ENCODE measurements at regions not wholly inside any gene's neighbourhood (a gene's known extent, or its start where the extent isn't known, plus 50 kb on each side); places are given as distances from the start of the nearest gene placed in this dataset.

- H3F3A ChIP-seq (ENCODE audit: insufficient read depth, low read length, poor library complexity, severe bottlenecking): no peaks in the 10 kb centered on the region
Observed at GRCh38 chr12:89179983-89180382, 172.3 kb downstream of the DUSP6 start.

GRCh38 chr12:89179245-89179644 is 173.1 kb downstream of the DUSP6 start:
- Histone ChIP-seq H3K9me3 (ENCODE audit: low read length) (no peaks in the 10 kb centered on the region), H3K79me2 (replicated peaks; ENCODE audit: insufficient read depth, low read length) (no peaks in the 10 kb centered on the region), H3K36me3 (ENCODE audit: insufficient read depth, low read length) (no peaks in the 10 kb centered on the region)

More at GRCh38 chr12:89179983-89180382, 172.3 kb downstream of the DUSP6 start:
- Histone ChIP-seq H2AFZ (ENCODE audit: low read depth, low read length) (no peak overlapping the region), H3K79me2 (replicated peaks; ENCODE audit: insufficient read depth, low read length) (no peaks in the 10 kb centered on the region), H3K4me3 (ENCODE audit: low read length) (no peak overlapping the region), H3K36me3 (ENCODE audit: insufficient read depth, low read length) (no peaks in the 10 kb centered on the region), H4K20me1 (ENCODE audit: insufficient read depth) (no peaks in the 10 kb centered on the region), H3K27ac (ENCODE audit: low read length) (no peak overlapping the region), H3K9me2 (ENCODE audit: insufficient read depth, low read length) (no peaks in the 10 kb centered on the region), H3K27me3 (ENCODE audit: insufficient read depth, low read depth, low read length) (no peaks in the 10 kb centered on the region), H3K9me3 (ENCODE audit: low read length) (no peaks in the 10 kb centered on the region), H3K4me2 (ENCODE audit: low read length) (no peak overlapping the region), H3K9ac (ENCODE audit: low read length) (no peak overlapping the region)
- TF ChIP-seq MXI1 (conservative IDR thresholded peaks at IDR 0.05; ENCODE audit: poor library complexity, severe bottlenecking): no peak
- no peak for TF ChIP-seq RAD21 (conservative IDR thresholded peaks at IDR 0.05)
- TF ChIP-seq REST (IDR thresholded peaks at IDR 0.05; ENCODE audit: borderline replicate concordance): no peak
- no peak for TF ChIP-seq POLR2AphosphoS5 (IDR thresholded peaks at IDR 0.05)
- TF ChIP-seq SMC3 (conservative IDR thresholded peaks at IDR 0.05; ENCODE audit: poor library complexity): no peak
- TF ChIP-seq EP300 (conservative IDR thresholded peaks at IDR 0.05; ENCODE audit: poor library complexity, severe bottlenecking): no peak
- TF ChIP-seq EZH2 (IDR thresholded peaks at IDR 0.05; ENCODE audit: borderline replicate concordance, insufficient read depth, low read length, poor library complexity, severe bottlenecking): no peak

More at GRCh38 chr12:89179245-89179644, 173.1 kb downstream of the DUSP6 start:
- TF ChIP-seq RAD21 (conservative IDR thresholded peaks at IDR 0.05) (no peak), REST (IDR thresholded peaks at IDR 0.05; ENCODE audit: borderline replicate concordance) (no peak)
- Histone ChIP-seq H3K27me3 (ENCODE audit: insufficient read depth, low read depth, low read length) (no peaks in the 10 kb centered on the region), H2AFZ (ENCODE audit: low read depth, low read length) (no peak overlapping the region), H3K9ac (ENCODE audit: low read length) (no peak overlapping the region), H3K9me2 (ENCODE audit: insufficient read depth, low read length) (no peaks in the 10 kb centered on the region), H3F3A (ENCODE audit: insufficient read depth, low read length, poor library complexity, severe bottlenecking) (no peaks in the 10 kb centered on the region), H3K4me3 (ENCODE audit: low read length) (no peak overlapping the region), H4K20me1 (ENCODE audit: insufficient read depth) (no peaks in the 10 kb centered on the region), H3K27ac (ENCODE audit: low read length) (no peak overlapping the region), H3K4me2 (ENCODE audit: low read length) (no peak overlapping the region)
